LNCAP (cell line): ENCODE measurements at regions not wholly inside any gene's neighbourhood (a gene's known extent, or its start where the extent isn't known, plus 50 kb on each side); places are given as distances from the start of the nearest gene placed in this dataset.

Experiments used
- TF ChIP-seq, protein P1 (sequence below): fragments of 450-650 bp; IDR thresholded peaks from 2 replicates; pipeline ENCODE4 v1.5.1; 2017; ENCODE audit warnings: mild to moderate bottlenecking

- TF ChIP-seq, protein P1, sequence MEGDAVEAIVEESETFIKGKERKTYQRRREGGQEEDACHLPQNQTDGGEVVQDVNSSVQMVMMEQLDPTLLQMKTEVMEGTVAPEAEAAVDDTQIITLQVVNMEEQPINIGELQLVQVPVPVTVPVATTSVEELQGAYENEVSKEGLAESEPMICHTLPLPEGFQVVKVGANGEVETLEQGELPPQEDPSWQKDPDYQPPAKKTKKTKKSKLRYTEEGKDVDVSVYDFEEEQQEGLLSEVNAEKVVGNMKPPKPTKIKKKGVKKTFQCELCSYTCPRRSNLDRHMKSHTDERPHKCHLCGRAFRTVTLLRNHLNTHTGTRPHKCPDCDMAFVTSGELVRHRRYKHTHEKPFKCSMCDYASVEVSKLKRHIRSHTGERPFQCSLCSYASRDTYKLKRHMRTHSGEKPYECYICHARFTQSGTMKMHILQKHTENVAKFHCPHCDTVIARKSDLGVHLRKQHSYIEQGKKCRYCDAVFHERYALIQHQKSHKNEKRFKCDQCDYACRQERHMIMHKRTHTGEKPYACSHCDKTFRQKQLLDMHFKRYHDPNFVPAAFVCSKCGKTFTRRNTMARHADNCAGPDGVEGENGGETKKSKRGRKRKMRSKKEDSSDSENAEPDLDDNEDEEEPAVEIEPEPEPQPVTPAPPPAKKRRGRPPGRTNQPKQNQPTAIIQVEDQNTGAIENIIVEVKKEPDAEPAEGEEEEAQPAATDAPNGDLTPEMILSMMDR = no peak
Measured at GRCh38 chr20:57829336-57829735, 119.5 kb upstream of the PMEPA1 start.

DNA sequence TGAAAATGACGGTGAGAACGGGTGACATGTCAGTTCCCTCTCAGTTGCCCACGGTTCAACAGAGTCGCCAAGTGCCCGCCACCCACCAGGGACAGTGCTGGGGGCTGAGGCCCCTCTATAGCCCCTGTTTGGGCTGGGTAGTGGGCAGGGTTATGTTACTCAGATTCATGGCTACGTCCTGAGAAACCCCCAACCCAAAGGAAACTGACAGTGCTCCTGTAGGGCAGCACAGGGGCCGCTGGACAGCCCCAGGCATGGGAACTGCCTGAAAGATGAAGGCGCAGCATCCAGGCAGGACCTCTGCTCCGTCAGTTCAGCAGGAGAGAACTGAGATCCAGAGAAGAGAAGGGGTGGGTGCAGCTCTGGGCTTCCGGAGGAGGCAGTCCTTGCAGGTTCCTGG is 118.9 kb upstream of the PMEPA1 start:
- TF ChIP-seq, protein P1 = no peak

- TF ChIP-seq, protein P1 = no peak
Measured at GRCh38 chr20:57826666-57827287, 117.0 kb upstream of the PMEPA1 start.

DNA sequence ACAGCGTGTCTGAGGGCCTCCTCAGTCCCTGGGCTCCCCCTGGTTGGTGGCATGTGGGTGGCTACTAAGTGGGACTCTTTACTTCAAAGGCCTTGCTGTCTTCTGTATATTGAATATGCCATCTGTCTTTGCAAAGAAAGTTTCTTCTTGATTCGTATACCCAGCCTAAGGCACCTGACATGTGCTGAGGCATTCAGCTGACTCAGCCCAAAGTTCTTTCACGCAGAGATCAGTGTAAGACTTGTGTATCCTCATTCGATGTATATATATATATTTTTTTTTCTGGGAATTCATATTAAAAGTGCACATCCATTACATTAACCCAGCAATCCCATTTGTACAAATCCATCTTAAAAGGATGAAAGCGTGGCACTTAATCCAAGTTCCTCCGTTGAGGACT is 115.1 kb upstream of the PMEPA1 start:
- TF ChIP-seq, protein P1 = no peak

DNA sequence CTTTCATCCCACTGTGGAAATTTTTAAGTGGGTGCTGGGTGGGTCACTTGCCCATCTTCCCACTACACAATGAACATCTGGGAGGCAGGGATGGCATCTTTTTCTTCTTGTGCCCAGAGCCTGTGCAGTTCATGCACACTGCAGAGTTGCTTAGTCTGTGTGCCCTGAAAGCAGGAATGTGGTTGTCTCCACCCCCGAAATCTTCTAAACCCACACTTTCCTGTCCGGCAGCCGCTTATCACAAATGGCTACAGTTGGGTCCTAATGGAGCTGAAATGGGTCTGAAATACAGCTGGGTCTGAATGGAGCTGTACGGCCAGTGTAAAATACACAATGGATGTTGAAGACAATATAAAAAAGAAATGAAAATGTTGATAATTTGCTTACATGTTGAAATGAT is 112.1 kb upstream of the PMEPA1 start:
- TF ChIP-seq, protein P1 = no peak

DNA sequence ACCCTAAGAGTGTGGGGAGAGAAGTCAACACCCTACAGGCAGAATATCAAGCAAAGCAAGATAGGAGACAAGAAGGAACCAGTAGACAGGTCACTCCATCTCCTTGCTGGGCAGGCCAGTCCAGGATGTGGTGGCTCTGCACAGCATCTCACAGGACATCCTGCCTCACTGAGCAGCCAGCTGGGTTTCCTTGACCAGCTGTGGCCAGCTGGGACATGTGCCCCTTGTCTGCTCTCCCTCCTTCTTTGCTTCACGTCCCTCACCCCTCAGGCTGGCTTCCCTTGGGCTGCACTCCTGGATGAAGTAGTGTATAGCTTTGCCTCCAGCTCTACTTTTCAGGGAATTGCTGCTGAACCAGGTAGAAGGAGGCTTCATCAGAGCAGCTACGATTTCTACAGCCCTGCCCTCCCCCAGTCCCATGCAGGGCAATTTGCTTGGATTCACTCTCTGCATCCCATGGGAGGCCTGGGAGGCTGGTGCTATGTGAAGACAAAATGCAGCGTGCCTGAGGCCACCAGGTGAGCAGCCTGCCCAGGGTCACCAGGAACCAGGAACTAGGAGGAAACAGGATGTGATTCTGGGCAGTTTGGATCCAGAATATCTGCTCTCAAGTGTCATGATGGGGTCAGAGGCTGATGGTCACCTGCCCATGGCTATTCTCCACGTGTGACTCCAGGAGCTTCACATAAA is 110.0 kb upstream of the PMEPA1 start:
- TF ChIP-seq, protein P1 = no peak

GRCh38 chr20:57819291-57819690 is 109.5 kb upstream of the PMEPA1 start:
- TF ChIP-seq, protein P1 = no peak
